Mesothelial cell of epicardium (in vitro differentiated cells): ENCODE measurements at regions not wholly inside any gene's neighbourhood (a gene's known extent, or its start where the extent isn't known, plus 50 kb on each side); places are given as distances from the start of the nearest gene placed in this dataset.

Experiments
- DNase-seq, 2 experiments: peaks; one replicate each; pipeline ENCODE4 v3.0.0; 2021; ENCODE audit warnings: low spot score in 2 of 2; ENCODE audit not compliant: unreplicated experiment in 2 of 2
- H3K27ac Mint-ChIP-seq: 2 replicates; pipeline ENCODE4 v1.8.0; 2021; ENCODE audit warnings: mixed read lengths
- H3K27me3 Mint-ChIP-seq: 2 replicates; pipeline ENCODE4 v1.8.0; 2021; ENCODE audit warnings: low read depth, mixed read lengths
- H3K36me3 Mint-ChIP-seq: 2 replicates; pipeline ENCODE4 v1.8.0; 2021; ENCODE audit warnings: mixed read lengths
- H3K4me1 Mint-ChIP-seq: 2 replicates; pipeline ENCODE4 v1.8.0; 2021; ENCODE audit warnings: mixed read lengths
- H3K4me3 Mint-ChIP-seq: 2 replicates; pipeline ENCODE4 v1.8.0; 2021; ENCODE audit warnings: mild to moderate bottlenecking, moderate library complexity, mixed read lengths
- H3K9me3 Mint-ChIP-seq: 2 replicates; pipeline ENCODE4 v1.8.0; 2021; ENCODE audit warnings: mixed read lengths
- CTCF ChIP-seq: fragments of 200-600 bp; sonication (generic); IDR thresholded peaks from one replicate; pipeline ENCODE4 v1.5.0; 2021; ENCODE audit warnings: antibody characterized with exemption; ENCODE audit not compliant: unreplicated experiment

GRCh38 chr20:11195899-11196558 lies 522.2 kb upstream of the JAG1 start:
- H3K4me3 Mint-ChIP-seq: no peak overlapping the region
- no peak overlapping the region for H3K27ac Mint-ChIP-seq
- H3K27me3 Mint-ChIP-seq: peaks cover 59% of the 10 kb centered on the region

GRCh38 chr20:11197851-11198250 lies 524.1 kb upstream of the JAG1 start:
- no peak overlapping the region for H3K27ac Mint-ChIP-seq
- TF ChIP-seq CTCF: no peak
- no peak overlapping the region for H3K4me3 Mint-ChIP-seq
- no peaks in the 10 kb centered on the region for H3K36me3 Mint-ChIP-seq
- no peaks in the 10 kb centered on the region for H3K9me3 Mint-ChIP-seq
- H3K4me1 Mint-ChIP-seq: peaks cover 16% of the 10 kb centered on the region
- DNase-seq: no peak
- H3K27me3 Mint-ChIP-seq: peaks cover 62% of the 10 kb centered on the region

More at GRCh38 chr20:11195899-11196558, 522.2 kb upstream of the JAG1 start:
- Mint-ChIP-seq H3K36me3 (no peaks in the 10 kb centered on the region), H3K9me3 (no peaks in the 10 kb centered on the region), H3K4me1 (peaks cover 18% of the 10 kb centered on the region)
- no peak for DNase-seq
- no peak for TF ChIP-seq CTCF

- TF ChIP-seq CTCF: no peak
- no peaks in the 10 kb centered on the region for H3K9me3 Mint-ChIP-seq
- H3K27ac Mint-ChIP-seq: no peak overlapping the region
Observed at GRCh38 chr20:11200423-11200822, 526.6 kb upstream of the JAG1 start.

GRCh38 chr20:11204926-11205768 lies 531.3 kb upstream of the JAG1 start:
- Mint-ChIP-seq H3K4me1 (peaks cover 29% of the 10 kb centered on the region), H3K27ac (no peak overlapping the region), H3K27me3 (peaks cover 51% of the 10 kb centered on the region), H3K9me3 (no peaks in the 10 kb centered on the region), H3K4me3 (no peak overlapping the region), H3K36me3 (no peaks in the 10 kb centered on the region)
- peak; percentile 58 for TF ChIP-seq CTCF
- DNase-seq: no peak

More at GRCh38 chr20:11200423-11200822, 526.6 kb upstream of the JAG1 start:
- Mint-ChIP-seq H3K4me3 (no peak overlapping the region), H3K4me1 (peaks cover 15% of the 10 kb centered on the region), H3K27me3 (peaks cover 66% of the 10 kb centered on the region), H3K36me3 (no peaks in the 10 kb centered on the region)
- no peak for DNase-seq

- H3K27ac Mint-ChIP-seq: no peak overlapping the region
- peaks cover 53% of the 10 kb centered on the region for H3K27me3 Mint-ChIP-seq
- no peak overlapping the region for H3K4me3 Mint-ChIP-seq
- peaks cover 29% of the 10 kb centered on the region for H3K4me1 Mint-ChIP-seq
- no peaks in the 10 kb centered on the region for H3K9me3 Mint-ChIP-seq
- DNase-seq: peak in 1 of 2 experiments; percentile 41
- no peak for TF ChIP-seq CTCF
- no peaks in the 10 kb centered on the region for H3K36me3 Mint-ChIP-seq
Observed at GRCh38 chr20:11205769-11206362, 532.1 kb upstream of the JAG1 start.
